GM18951 (cell line): ENCODE measurements at regions not wholly inside any gene's neighbourhood (a gene's known extent, or its start where the extent isn't known, plus 50 kb on each side); places are given as distances from the start of the nearest gene placed in this dataset.

Experiments used
- POLR2A ChIP-seq: IDR thresholded peaks from 4 replicates; pipeline ENCODE4 v1.6.1; 2011; ENCODE audit warnings: mild to moderate bottlenecking; ENCODE audit not compliant: insufficient read length, insufficient read depth; ENCODE audit errors: extremely low read depth
- in situ Hi-C: fragments of 300-500 bp; cut with MboI; formaldehyde crosslinking; loops from one replicate; pipeline ENCODE4 v1.12.0; 2022; ENCODE audit warnings: low sequenced_read_pairs, mixed read lengths, inconsistent platforms; ENCODE audit not compliant: unreplicated experiment

- in situ Hi-C loops, result no loop called here
- TF ChIP-seq POLR2A, result no peak
These were observed 181.1 kb upstream of the RAD23B start for GRCh38 chr9:107102011-107102410.

DNA sequence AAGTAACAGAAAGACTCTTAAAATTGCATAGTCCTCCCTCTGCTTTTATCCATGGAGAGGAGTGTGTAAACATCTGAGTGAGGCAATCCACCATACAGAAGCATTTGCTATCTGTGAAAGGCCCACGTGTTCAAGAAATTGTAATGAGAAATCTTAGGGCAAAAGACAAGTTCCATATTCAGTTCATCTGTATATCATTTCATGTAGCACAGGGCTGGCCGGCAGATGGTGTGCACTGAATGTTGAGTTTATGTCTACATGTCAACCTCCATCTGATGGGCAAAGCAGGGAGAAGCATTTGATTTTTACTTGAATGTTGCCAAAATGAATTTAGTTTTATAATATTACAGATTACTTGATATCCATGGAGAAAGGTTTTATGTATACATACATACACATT, 179.5 kb upstream of the RAD23B start:
- in situ Hi-C loops, result no loop called here
- TF ChIP-seq POLR2A, result no peak

DNA sequence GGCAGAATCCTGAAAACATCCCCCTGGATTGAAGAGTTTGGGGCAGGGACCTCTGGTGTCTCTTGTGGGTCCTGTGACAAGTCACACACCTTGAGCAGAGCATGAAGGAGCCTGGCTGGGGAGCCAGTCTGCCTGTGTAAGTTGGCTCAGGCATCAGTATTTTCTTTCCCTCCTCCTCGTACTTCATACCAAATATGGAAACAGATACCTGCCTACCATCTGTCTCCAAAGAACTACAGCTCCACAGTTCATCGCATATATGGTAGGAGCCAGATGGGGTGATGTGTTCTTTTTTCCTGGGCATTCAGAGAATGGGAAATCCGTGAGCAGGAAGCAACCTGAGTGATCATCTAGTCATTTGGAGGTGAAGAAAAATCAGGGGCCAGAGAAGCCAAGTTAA, 177.3 kb upstream of the RAD23B start:
- no peak for TF ChIP-seq POLR2A
- in situ Hi-C loops, result no loop called here

- in situ Hi-C loops, result no loop called here
- no peak for TF ChIP-seq POLR2A
These were observed 176.7 kb upstream of the RAD23B start for GRCh38 chr9:107106416-107106815.

GRCh38 chr9:107108342-107109130, 174.5 kb upstream of the RAD23B start:
- TF ChIP-seq POLR2A, result no peak
- in situ Hi-C loops, result no loop called here

DNA sequence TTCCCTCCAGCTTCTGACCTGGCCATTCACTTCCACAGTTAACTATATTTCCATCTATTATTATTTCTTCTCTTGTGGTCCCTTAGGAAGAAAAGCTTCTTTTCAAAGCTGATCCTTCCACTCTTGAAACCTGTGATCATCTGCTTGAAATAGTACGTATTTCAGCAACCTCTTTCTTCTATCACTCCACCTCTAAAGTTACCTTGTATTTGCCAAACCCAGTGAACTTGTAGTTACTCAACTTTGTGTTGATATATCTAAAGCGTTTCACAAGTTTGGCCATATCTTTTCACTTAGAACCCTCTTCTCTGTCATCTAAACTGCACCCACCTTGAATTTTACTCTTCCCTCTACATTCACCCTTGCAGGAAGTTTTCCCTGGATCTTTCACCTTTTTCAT, 173.8 kb upstream of the RAD23B start:
- TF ChIP-seq POLR2A, result no peak
- in situ Hi-C loops, result no loop called here

GRCh38 chr9:107110153-107110552, 172.9 kb upstream of the RAD23B start:
- in situ Hi-C loops, result no loop called here
- no peak for TF ChIP-seq POLR2A

GRCh38 chr9:107112707-107113243, 170.3 kb upstream of the RAD23B start:
- in situ Hi-C loops, result no loop called here
- TF ChIP-seq POLR2A, result no peak

GRCh38 chr9:107118863-107119624, 164.0 kb upstream of the RAD23B start:
- no peak for TF ChIP-seq POLR2A
- in situ Hi-C loops, result no loop called here

DNA sequence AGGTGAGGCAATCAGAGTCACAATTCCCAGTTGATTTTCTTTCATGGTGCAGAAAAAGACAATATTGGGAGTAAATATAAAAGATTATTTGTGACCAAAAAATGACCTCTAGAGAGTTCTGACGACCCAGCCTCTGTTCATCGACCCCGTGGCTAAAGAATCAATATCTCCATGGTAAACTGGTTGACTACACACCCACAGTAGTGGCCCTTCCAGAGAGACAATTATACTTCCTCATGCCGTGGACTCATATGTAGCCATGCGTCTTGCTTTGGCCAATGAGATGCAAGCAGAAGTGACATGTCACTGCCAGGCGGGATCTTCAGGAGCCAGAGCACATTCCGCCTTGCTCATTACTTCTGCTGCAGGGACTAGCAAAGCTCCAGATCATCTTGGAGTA, 163.3 kb upstream of the RAD23B start:
- in situ Hi-C loops, result no loop called here
- TF ChIP-seq POLR2A, result no peak

DNA sequence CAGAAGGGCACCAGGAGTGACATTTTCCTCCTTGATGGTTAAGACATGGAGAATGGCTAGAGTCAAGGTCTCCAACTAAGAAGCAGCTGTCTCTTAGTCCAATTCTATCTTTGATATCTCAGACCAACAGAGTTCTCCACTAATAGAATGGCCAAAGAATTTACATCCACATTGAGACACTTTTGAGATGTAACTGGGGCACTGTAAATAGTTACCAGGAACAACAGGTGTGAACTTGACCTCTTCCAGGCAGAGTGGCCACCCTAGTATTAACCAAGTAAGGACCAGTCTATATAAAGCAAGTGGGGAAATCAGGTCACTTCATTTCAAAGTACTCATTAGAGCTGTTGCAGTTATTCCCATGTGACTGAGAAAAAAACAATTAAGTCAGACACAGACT, 159.7 kb upstream of the RAD23B start:
- in situ Hi-C loops, result no loop called here
- TF ChIP-seq POLR2A, result no peak

DNA sequence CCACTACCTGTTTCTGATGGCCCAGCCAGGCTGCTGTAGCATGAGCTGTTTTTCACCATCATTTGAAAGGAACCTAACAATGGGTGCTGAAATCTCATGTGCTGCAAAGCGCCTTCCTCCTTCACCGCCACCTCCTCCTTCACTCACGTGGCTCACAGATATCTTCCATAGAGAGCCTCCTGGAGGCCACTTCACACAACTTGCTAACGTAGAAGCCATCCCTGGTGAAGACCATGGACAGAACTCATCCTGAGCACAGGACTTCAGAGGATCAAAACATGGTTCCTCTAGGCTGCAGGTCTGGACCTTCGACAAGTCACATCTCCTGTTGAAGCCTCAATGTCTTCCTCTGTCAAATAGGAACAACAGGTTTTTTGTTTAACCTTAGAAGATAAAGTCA, 155.5 kb upstream of the RAD23B start:
- TF ChIP-seq POLR2A, result no peak
- in situ Hi-C loops, result loop anchor here (25.0 kb wide), 1 partner anchor 1265 kb away; no protein-coding TSS in a partner anchor

DNA sequence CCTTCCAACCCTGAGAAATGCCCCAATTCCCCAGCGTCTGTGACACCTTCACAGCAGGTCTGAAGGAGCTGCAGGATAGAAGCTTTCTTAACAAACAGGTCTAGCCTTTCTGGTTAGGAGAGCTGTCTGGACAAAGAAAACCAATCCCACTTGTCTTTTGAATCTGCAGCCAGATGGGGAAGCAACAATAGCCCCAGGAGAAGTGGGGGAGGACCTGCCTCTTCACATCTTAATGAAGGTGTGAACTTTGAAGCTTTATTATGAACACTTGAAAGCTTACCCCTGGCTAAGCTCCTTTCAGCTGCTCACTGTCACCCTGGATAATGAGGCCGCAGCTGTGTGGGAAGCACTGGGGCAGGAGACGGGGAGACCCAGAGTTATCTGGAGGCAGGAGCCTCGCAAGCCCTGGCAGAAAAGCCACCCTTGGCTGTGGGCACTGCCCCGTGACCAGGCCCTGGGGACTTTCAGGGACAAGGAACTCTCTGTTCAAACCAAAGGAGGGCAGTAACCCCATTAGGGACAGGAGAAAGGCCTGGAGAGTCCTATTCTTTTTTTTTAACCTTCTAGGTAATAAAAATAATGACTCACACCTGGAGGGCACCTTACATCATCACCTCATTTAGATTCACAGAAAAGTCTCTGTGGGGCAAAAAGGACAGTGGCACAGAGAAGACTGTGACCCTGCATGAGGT, 151.8 kb upstream of the RAD23B start:
- TF ChIP-seq POLR2A, result no peak
- in situ Hi-C loops, result loop anchor here (25.0 kb wide), 1 partner anchor 1269 kb away; no protein-coding TSS in a partner anchor
